ENCODE measurements at regions not wholly inside any gene's neighbourhood (a gene's known extent, or its start where the extent isn't known, plus 50 kb on each side); places are given as distances from the start of the nearest gene placed in this dataset.

DNA sequence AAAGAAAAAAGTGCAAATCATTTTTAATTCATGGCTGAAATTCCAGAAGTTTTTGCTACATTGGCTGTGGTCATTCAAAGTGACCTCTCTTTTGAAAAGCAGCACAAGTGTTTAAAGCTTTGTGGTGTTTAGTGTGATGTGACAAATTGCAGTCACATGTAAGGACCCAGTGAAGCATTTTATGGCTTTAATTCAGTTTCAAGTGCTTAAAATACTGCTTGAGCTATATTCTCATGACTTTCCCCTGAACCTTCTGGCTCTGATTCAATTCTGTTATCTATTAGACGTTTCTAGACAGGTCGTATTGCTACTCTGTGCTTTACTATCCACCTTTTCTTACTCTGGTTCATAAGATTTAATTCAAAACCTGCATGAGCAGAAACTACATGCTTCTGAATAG lies 105.8 kb downstream of the FAT4 start:
- Mint-ChIP-seq H3K27ac (no peak overlapping the region), H3K27me3 (no peaks in the 10 kb centered on the region), H3K36me3 (no peaks in the 10 kb centered on the region), H3K4me1 (no peaks in the 10 kb centered on the region), H3K9me3 (peaks cover 17% of the 10 kb centered on the region), H3K4me3 (no peak overlapping the region)

DNA sequence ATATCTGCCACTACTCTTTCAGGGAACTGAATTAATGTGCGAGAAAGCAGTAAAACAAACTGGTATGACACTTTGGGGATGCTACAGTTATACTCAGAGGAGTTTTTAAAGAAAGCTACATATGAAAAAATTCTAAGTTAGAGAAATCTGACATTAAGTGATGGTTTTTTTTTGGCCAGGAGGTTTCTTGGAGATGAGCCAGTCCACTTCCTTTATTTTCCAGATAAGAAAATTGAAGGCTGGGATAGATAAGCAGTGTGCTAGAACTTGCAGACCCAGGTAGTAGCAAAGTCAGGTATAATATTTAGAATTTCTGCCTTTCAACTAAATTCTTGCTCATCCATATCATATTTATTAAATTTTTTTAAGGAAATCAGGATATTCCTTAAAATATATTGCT lies 106.8 kb downstream of the FAT4 start:
- no peaks in the 10 kb centered on the region for H3K4me1 Mint-ChIP-seq

DNA sequence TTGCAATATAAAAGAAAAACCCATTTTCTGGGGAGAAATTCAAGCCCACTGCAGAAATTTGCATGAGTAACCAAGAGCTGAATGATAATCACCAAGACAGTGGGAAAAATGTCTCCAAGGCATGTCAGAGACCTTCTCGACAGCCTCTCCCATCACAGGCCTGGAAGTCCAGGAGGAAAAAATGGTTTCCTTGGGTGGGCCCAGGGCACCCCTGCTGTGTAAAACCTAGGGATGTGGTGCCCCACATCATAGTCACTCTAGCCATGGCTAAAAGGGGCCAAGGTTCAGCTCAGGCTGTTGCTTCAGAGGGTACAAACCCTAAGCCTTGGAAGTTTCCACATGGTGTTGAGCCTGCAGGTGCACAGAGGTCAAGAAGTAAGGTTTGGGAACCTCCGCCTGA lies 108.4 kb downstream of the FAT4 start:
- Mint-ChIP-seq H3K9me3 (peaks cover 21% of the 10 kb centered on the region), H3K27ac (no peak overlapping the region), H3K4me1 (no peaks in the 10 kb centered on the region), H3K27me3 (no peaks in the 10 kb centered on the region), H3K36me3 (no peaks in the 10 kb centered on the region), H3K4me3 (no peak overlapping the region)

More for the DNA sequence above, 106.8 kb downstream of the FAT4 start:
- Mint-ChIP-seq H3K27ac (no peak overlapping the region), H3K27me3 (no peaks in the 10 kb centered on the region), H3K9me3 (peaks cover 21% of the 10 kb centered on the region), H3K36me3 (no peaks in the 10 kb centered on the region), H3K4me3 (no peak overlapping the region)

DNA sequence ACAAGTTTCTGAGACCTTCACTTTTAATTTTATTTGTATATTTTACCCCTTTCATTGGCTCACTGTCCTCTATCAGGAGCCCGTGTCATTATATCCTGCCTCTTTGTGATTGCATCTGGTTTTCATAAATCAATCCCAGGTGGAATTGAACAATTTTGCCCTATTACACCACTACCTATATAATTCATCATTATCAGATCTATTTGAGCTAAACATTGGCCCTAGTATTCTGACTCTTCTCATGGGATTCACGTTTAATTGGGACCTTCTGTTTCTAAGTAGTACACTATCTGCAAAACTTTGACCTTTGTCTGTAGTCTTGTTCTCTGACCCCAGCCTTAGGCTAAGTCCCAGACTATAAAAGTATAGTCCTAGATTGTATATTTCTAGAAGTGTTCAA lies 114.1 kb downstream of the FAT4 start:
- Mint-ChIP-seq H3K4me3 (no peak overlapping the region), H3K9me3 (peaks cover 11% of the 10 kb centered on the region), H3K27me3 (no peaks in the 10 kb centered on the region), H3K36me3 (no peaks in the 10 kb centered on the region), H3K27ac (no peak overlapping the region), H3K4me1 (no peaks in the 10 kb centered on the region)

DNA sequence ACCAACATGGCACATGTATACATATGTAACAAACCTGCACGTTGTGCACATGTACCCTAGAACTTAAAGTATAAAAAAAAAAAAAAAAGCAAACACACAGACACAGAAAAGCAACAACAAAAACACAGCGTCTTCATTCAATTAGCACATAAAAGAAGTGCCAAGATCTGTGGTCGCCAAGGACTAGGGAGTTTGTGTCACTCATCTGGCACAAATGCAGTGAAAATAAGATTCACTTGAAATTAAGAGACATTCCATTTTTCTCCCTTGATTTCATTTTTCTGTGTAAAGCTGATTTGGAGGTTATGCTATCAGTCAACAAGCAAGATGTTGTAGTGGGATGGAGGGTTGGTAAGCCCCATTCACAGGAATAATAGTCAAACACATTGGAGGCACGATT lies 115.3 kb downstream of the FAT4 start:
- Mint-ChIP-seq H3K9me3 (peaks cover 6% of the 10 kb centered on the region), H3K4me1 (no peaks in the 10 kb centered on the region), H3K27ac (no peak overlapping the region), H3K27me3 (no peaks in the 10 kb centered on the region), H3K4me3 (no peak overlapping the region), H3K36me3 (no peaks in the 10 kb centered on the region)

DNA sequence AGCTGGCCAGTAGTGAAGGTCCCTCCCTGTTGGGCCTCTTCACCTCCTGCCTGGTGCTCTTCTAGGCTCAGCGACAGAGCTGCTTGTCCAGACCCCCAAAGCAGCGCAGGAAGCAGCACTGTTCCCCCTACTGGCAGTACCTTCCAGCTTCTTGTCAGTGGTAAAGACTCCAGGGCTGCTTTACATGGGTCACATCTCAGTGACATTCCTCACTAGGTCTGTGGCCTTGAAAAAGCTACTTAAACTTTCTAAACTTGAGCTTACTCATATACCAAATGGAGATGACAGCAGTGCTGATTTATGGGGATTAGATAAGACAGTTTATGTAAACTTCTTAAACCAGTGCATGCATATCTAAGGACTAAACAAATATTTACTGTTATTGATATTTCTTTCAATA lies 117.3 kb downstream of the FAT4 start:
- H3K27ac Mint-ChIP-seq, result no peak overlapping the region
- no peak overlapping the region for H3K4me3 Mint-ChIP-seq
- H3K9me3 Mint-ChIP-seq, result no peaks in the 10 kb centered on the region
- no peaks in the 10 kb centered on the region for H3K27me3 Mint-ChIP-seq
- H3K4me1 Mint-ChIP-seq, result no peaks in the 10 kb centered on the region
- H3K36me3 Mint-ChIP-seq, result no peaks in the 10 kb centered on the region

DNA sequence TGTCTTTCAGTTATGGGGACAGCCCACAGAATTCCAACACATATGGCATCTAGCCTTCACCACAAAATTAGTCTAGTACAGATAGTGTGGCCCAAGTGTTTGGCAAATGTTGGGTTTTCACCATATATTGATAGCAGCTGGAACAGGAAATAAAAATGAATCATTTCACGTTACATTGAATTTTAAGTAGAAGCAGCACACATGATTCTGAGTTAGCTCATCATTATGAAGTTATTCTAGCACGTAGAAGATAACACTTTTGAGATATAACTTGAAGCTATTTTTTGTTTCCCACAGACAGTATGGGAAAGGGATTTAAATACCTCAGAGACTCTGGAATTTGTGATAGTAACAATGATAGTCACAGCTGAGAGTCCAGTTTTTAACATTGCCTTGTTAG lies 118.7 kb downstream of the FAT4 start:
- Mint-ChIP-seq H3K36me3 (no peaks in the 10 kb centered on the region), H3K27me3 (no peaks in the 10 kb centered on the region), H3K9me3 (no peaks in the 10 kb centered on the region), H3K4me1 (no peaks in the 10 kb centered on the region), H3K4me3 (no peak overlapping the region), H3K27ac (no peak overlapping the region)

DNA sequence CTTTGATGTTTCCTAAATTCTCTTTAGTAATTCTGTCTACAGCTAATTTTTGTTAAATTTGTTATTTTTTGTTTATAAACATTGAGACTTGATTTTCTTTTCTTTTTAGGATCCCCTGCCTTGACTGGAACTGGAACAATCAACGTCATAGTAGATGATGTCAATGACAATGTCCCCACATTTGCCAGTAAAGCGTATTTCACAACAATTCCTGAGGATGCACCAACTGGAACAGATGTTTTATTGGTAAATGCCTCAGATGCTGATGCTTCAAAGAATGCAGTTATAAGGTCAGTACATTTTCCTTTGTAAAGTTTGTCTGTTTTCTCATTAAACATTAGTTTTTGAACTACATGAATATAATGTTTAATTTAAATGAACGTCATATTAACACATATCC lies 119.4 kb downstream of the FAT4 start:
- Mint-ChIP-seq H3K27ac (no peak overlapping the region), H3K4me3 (no peak overlapping the region), H3K27me3 (no peaks in the 10 kb centered on the region), H3K36me3 (no peaks in the 10 kb centered on the region), H3K4me1 (no peaks in the 10 kb centered on the region), H3K9me3 (no peaks in the 10 kb centered on the region)

DNA sequence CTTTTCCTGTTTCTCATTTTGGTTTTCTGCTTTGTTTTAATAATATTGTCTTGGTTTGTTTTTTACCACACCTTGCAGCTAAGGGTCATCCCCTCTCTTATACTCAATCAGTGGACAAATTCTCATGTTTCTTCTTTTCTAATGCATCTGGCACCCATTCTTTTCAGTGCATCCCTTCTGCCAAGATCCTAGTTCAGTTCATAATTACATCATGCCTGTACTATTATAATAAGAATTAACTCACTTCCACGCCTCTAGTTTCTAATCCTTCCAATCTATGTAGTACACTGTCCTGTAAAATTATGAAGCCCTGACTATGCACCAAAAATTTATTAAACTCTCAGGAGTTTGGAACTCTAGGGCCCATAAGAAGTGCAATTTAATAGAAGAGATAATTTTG lies 126.1 kb downstream of the FAT4 start:
- Mint-ChIP-seq H3K27ac (no peak overlapping the region), H3K4me3 (no peak overlapping the region), H3K36me3 (no peaks in the 10 kb centered on the region), H3K9me3 (no peaks in the 10 kb centered on the region), H3K27me3 (no peaks in the 10 kb centered on the region), H3K4me1 (no peaks in the 10 kb centered on the region)

DNA sequence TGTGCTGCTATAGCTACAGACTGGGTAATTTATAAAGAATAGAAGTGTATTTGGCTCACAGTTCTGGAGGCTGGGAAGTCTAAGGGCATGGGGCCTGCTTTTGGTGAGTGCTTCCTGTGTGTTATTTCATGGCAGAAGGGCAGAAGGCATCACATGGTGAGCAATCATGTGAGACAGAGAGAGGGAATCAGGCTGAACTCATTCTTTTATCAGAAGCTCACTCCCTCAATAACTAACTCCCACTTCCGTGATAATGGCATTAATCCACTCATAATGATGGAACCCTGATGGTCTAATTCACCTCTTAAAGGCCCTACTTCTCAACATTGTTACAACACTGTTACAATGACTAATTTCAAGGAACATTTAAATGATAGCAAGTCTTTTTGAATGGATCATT lies 129.4 kb downstream of the FAT4 start:
- no peak overlapping the region for H3K27ac Mint-ChIP-seq
- peaks cover 6% of the 10 kb centered on the region for H3K9me3 Mint-ChIP-seq
- no peaks in the 10 kb centered on the region for H3K27me3 Mint-ChIP-seq
- H3K36me3 Mint-ChIP-seq, result no peaks in the 10 kb centered on the region
- no peaks in the 10 kb centered on the region for H3K4me1 Mint-ChIP-seq
- H3K4me3 Mint-ChIP-seq, result no peak overlapping the region

DNA sequence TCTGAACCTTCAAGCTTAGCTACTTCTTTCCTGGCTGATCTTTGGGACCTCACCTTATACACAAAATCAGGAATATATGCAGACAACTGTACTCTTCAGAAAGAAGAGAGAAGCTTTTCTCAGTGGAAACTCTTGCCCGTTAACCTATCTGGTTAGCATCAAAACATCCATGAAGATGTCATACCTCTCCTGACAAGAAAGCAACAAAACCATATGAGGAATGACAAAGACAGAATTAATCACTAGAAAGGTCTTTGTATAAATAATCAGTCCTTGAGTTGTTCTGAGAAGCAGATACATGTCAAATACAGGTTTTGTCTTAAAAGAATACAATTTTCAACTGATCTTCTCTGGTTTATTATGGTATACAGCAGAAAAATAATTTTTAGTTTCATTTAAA lies 130.8 kb downstream of the FAT4 start:
- H3K27ac Mint-ChIP-seq, result no peak overlapping the region
- H3K9me3 Mint-ChIP-seq, result peaks cover 9% of the 10 kb centered on the region
- H3K27me3 Mint-ChIP-seq, result no peaks in the 10 kb centered on the region
- no peaks in the 10 kb centered on the region for H3K36me3 Mint-ChIP-seq
- no peaks in the 10 kb centered on the region for H3K4me1 Mint-ChIP-seq
- no peak overlapping the region for H3K4me3 Mint-ChIP-seq

DNA sequence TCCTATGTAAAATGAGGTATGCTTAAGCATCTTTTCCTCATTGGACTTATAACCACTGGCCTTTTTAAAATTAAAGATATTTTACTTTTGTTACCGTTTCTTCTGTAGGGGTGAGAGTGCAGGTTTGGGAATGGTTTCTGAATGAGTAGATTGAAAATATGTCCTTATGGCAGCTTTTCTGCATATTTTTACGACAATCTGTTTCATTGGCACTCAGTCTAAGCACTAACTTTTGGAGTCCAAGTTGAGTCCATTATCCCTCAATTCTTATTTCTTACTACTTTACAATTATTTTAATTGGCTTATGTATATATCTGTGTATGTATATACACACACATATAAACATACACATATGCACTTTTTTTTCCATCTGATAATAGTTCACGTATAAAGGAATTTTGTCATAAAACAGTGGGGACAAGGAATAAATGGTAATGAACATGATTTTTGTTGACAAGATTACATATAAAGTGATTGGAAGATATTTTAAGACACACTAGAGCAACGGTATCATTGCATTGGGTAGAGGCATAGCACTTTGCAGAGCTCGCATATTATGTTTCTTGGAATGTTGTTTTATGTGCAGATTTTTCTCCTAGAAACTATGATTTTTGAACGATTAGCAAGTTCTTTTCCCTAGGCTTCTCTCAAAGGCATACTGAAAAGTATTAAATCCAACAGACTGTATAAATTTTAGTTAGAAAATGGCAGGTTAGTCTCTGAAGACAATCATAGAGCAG lies 133.0 kb downstream of the FAT4 start:
- H3K4me3 Mint-ChIP-seq, result no peak overlapping the region
- no peaks in the 10 kb centered on the region for H3K4me1 Mint-ChIP-seq
- no peak overlapping the region for H3K27ac Mint-ChIP-seq
- H3K9me3 Mint-ChIP-seq, result peaks cover 9% of the 10 kb centered on the region
- H3K36me3 Mint-ChIP-seq, result no peaks in the 10 kb centered on the region
- H3K27me3 Mint-ChIP-seq, result no peaks in the 10 kb centered on the region

DNA sequence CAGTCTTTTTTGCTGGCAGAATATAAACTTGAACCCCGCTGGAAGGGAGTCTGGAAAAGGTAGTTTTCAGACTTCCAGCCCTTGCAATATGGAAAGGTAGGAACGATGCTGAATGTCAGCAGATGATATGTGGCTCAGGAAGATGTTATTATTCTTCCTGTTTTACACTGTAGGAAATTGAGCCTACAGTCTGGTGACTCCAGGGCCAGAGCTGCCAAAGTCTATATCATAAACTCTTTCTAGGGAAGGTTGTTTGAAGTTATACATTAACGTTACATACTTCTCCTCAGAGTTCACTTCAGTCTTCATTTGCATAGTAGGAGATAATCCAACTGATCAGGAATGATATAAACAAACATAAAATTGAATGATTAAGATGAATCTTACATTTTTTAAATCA lies 141.3 kb downstream of the FAT4 start:
- H3K9me3 Mint-ChIP-seq, result no peaks in the 10 kb centered on the region
- no peaks in the 10 kb centered on the region for H3K36me3 Mint-ChIP-seq
- H3K4me1 Mint-ChIP-seq, result no peaks in the 10 kb centered on the region
- H3K4me3 Mint-ChIP-seq, result no peak overlapping the region
- no peaks in the 10 kb centered on the region for H3K27me3 Mint-ChIP-seq
- no peak overlapping the region for H3K27ac Mint-ChIP-seq

DNA sequence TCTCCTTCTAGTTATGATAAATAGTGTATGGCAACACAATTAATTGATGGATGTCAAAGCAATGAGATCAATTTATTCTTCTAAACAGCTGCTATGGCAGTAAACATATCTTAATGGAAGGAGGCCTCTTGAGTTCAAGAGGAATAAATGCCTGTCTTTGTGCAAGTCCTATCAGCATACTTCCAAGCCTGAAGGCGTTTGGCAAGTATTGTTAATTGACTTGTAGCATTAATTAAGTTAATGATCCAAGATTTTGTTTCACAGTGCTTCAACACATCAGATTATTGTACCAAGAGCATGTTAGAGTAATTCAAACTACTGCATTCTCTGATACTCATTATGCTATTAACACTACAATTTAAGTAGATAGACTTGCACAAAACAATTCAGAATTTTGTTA lies 144.8 kb downstream of the FAT4 start:
- Mint-ChIP-seq H3K36me3 (no peaks in the 10 kb centered on the region), H3K27me3 (no peaks in the 10 kb centered on the region), H3K9me3 (no peaks in the 10 kb centered on the region), H3K4me3 (no peak overlapping the region), H3K27ac (no peak overlapping the region), H3K4me1 (no peaks in the 10 kb centered on the region)

DNA sequence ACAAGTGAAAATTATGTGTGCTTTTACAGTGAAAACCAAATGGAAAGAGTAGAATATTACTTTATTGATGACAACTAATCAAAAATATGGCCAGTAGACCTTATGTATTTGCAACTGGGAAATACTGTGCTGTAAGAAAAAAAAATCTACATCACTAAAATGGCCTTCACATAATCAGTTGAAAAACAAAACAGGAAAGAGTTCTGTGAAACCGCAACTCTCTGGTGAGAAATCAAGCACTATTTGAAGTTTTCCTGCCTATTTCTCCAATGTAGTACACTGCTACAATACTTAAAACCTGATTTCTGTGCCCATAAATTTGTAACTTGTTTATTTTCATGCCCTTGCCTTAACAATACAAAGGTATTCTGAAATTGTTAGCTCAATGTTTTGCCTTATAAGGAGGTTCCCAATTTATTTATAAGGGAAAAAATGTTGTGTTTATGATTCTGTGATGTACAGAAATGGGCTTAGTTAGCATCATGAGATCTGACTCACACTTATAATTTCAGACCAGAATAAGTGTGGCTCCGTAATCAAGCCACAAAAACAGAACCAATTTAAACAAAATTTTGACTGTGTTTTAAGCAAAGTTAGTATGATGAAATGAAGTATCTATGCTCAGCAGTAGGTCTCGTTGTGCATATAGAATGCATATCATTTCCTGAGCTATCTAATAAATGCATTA lies 147.1 kb downstream of the FAT4 start:
- H3K27me3 Mint-ChIP-seq, result no peaks in the 10 kb centered on the region
- no peaks in the 10 kb centered on the region for H3K36me3 Mint-ChIP-seq
- H3K27ac Mint-ChIP-seq, result no peak overlapping the region
- no peaks in the 10 kb centered on the region for H3K4me1 Mint-ChIP-seq
- no peaks in the 10 kb centered on the region for H3K9me3 Mint-ChIP-seq
- H3K4me3 Mint-ChIP-seq, result no peak overlapping the region

DNA sequence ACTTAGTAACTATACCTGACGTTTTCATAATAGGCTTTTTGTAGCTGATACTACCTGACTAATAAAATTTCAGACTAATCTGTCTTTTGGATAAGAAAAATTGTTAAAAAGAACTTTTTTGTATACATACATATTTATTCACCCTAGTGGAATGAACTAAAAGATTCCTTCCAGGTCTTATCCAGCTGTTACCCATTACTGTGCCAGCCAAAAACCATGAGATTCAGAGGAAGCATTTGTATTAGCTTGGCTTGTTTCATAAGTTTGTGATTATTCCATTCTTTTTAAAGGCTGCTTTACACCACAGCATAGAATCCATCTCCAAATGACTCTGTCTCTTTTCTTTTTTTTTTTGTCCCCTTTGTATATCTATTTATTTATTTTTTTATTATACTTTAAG lies 149.4 kb downstream of the FAT4 start:
- Mint-ChIP-seq H3K4me1 (no peaks in the 10 kb centered on the region), H3K27me3 (no peaks in the 10 kb centered on the region), H3K9me3 (no peaks in the 10 kb centered on the region), H3K27ac (no peak overlapping the region), H3K4me3 (no peak overlapping the region), H3K36me3 (no peaks in the 10 kb centered on the region)

All from activated naive CD4-positive, alpha-beta T cell treated with anti-CD3 and anti-CD28 coated beads, Interleukin-2, amount 50 U/mL, for 24 hours (primary cell).